ENCODE measurements at regions not wholly inside any gene's neighbourhood (a gene's known extent, or its start where the extent isn't known, plus 50 kb on each side); places are given as distances from the start of the nearest gene placed in this dataset.

DNA sequence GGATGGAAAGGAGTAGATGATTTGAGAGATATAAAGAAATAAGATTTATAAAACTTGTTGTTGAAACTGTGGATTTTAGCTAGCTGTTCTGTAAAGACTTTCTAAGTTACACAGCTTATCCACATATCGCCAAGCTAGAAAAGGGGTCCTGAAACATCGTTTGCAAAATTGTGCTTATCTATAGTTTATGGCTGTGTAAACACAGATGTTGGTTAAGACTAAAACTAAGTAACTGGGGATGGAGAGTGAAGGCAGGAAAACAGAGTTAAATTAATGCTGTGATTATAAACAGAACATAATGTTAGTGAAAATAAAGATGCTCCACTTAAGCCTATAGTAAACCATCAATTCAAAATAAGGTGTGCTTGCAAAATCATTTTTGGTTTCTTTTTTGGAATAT, 311.3 kb upstream of the DDHD1 start:
- no peak overlapping the region for H3K9ac ChIP-seq (ENCODE audit: low read length)
- Mint-ChIP-seq H3K27ac (no peak overlapping the region), H3K27me3 (peaks cover 6% of the 10 kb centered on the region), H3K9me3 (ENCODE audit: insufficient read depth) (no peaks in the 10 kb centered on the region), H3K4me3 (no peak overlapping the region), H3K4me1 (no peaks in the 10 kb centered on the region)
- H3K27me3 ChIP-seq (replicated peaks in 1 of 4; ENCODE audit: control extremely low read depth in 1 of 4, control insufficient read depth in 3 of 4, insufficient read depth in 4 of 4, low read length in 3 of 4): no peaks in the 10 kb centered on the region
- H2AFZ ChIP-seq (ENCODE audit: insufficient read depth, low read depth, low read length, poor library complexity, severe bottlenecking): no peak overlapping the region
- H3K4me3 ChIP-seq (ENCODE audit: control extremely low read depth in 1 of 5, extremely low read depth in 1 of 5, insufficient read depth in 1 of 5, low read depth in 2 of 5, low read length in 4 of 5): no peak overlapping the region
- H3K27ac ChIP-seq (ENCODE audit: low read length in 2 of 2): no peak overlapping the region
- no peaks in the 10 kb centered on the region for H3K9me3 ChIP-seq (ENCODE audit: control extremely low read depth in 1 of 3, control insufficient read depth in 2 of 3, insufficient read depth in 1 of 3, low read length in 2 of 3)
- no peaks in the 10 kb centered on the region for H4K20me1 ChIP-seq (ENCODE audit: control insufficient read depth, insufficient read depth, low read length, poor library complexity, severe bottlenecking)
- ChIA-PET CTCF (no interaction called here), POLR2A (no interaction called here)
- H3K79me2 ChIP-seq (ENCODE audit: control insufficient read depth, insufficient read depth, low read length): no peaks in the 10 kb centered on the region
- DNase-seq: no peak
- H3K4me1 ChIP-seq (ENCODE audit: control insufficient read depth in 2 of 2, insufficient read depth in 2 of 2, low read length in 2 of 2): no peaks in the 10 kb centered on the region
- no CpG with 5 or more reads among the region's 2 CpGs for WGBS (ENCODE audit: insufficient coverage)
- intact Hi-C loops (cut with micrococcal nuclease): no loop called here
- no peak for ATAC-seq (ENCODE audit: low read depth)
- no peaks in the 10 kb centered on the region for H3K36me3 ChIP-seq (replicated peaks in 1 of 2; ENCODE audit: control extremely low read depth in 1 of 2, control insufficient read depth in 1 of 2, extremely low read depth in 1 of 2, insufficient read depth in 2 of 2, low read length in 1 of 2)
- TF ChIP-seq, protein P1, sequence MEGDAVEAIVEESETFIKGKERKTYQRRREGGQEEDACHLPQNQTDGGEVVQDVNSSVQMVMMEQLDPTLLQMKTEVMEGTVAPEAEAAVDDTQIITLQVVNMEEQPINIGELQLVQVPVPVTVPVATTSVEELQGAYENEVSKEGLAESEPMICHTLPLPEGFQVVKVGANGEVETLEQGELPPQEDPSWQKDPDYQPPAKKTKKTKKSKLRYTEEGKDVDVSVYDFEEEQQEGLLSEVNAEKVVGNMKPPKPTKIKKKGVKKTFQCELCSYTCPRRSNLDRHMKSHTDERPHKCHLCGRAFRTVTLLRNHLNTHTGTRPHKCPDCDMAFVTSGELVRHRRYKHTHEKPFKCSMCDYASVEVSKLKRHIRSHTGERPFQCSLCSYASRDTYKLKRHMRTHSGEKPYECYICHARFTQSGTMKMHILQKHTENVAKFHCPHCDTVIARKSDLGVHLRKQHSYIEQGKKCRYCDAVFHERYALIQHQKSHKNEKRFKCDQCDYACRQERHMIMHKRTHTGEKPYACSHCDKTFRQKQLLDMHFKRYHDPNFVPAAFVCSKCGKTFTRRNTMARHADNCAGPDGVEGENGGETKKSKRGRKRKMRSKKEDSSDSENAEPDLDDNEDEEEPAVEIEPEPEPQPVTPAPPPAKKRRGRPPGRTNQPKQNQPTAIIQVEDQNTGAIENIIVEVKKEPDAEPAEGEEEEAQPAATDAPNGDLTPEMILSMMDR (IDR thresholded peaks at IDR 0.05): no peak
- TF ChIP-seq EZH2 (IDR thresholded peaks at IDR 0.05; ENCODE audit: borderline replicate concordance, insufficient read depth, low read depth, low read length, poor library complexity, severe bottlenecking): no peak
- H3K4me2 ChIP-seq (replicated peaks; ENCODE audit: low read depth, low read length, poor library complexity, severe bottlenecking): no peak overlapping the region

DNA sequence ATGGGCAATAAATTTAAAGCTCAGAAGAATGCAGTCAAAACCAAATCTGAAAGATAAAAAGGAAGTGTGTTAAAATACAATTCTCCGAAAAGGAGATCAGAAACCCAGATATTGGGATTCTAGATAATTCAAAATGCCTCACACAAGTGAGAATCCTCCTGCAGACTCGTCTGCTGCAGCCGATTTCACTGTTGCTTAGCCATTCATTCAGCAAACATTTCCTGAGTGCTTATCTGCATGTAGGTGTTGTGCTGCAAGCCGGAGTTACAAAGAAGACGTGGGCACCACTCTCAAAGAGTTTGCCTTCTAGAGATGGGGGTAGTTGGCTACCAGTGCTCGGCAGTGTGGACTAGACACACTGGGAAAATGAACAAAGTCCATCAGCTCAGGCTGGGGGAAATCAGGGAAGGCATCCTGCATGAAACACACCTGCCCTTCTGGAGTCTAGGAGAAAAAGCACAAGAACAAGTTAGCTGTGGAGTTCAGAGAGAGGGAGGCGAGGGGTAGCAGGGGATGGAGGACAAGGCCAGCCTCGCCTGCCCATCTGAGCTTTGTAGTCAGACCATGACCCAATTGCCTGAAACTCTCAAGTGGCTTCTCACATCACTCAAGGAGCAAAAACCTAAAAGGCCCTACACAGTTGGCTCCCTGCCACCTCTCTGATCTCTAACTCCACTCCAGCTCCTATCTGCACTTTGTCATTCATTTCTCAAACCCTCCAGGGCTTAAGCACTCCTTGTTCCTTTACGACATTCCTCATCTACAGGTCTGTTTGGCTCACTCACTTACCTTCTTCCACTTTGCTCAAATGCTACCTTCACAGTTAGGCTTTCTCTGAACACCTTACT, 310.0 kb upstream of the DDHD1 start:
- Histone ChIP-seq H3K79me2 (ENCODE audit: control insufficient read depth, insufficient read depth, low read length) (no peaks in the 10 kb centered on the region), H3K4me2 (replicated peaks; ENCODE audit: low read depth, low read length, poor library complexity, severe bottlenecking) (no peak overlapping the region), H2AFZ (ENCODE audit: insufficient read depth, low read depth, low read length, poor library complexity, severe bottlenecking) (no peak overlapping the region), H3K27ac (ENCODE audit: low read length in 2 of 2) (no peak overlapping the region), H3K4me1 (ENCODE audit: control insufficient read depth in 2 of 2, insufficient read depth in 2 of 2, low read length in 2 of 2) (no peaks in the 10 kb centered on the region), H4K20me1 (ENCODE audit: control insufficient read depth, insufficient read depth, low read length, poor library complexity, severe bottlenecking) (no peaks in the 10 kb centered on the region), H3K27me3 (replicated peaks in 1 of 4; ENCODE audit: control extremely low read depth in 1 of 4, control insufficient read depth in 3 of 4, insufficient read depth in 4 of 4, low read length in 3 of 4) (no peaks in the 10 kb centered on the region), H3K9ac (ENCODE audit: low read length) (no peak overlapping the region), H3K4me3 (ENCODE audit: control extremely low read depth in 1 of 5, extremely low read depth in 1 of 5, insufficient read depth in 1 of 5, low read depth in 2 of 5, low read length in 4 of 5) (no peak overlapping the region), H3K36me3 (replicated peaks in 1 of 2; ENCODE audit: control extremely low read depth in 1 of 2, control insufficient read depth in 1 of 2, extremely low read depth in 1 of 2, insufficient read depth in 2 of 2, low read length in 1 of 2) (no peaks in the 10 kb centered on the region), H3K9me3 (ENCODE audit: control extremely low read depth in 1 of 3, control insufficient read depth in 2 of 3, insufficient read depth in 1 of 3, low read length in 2 of 3) (no peaks in the 10 kb centered on the region)
- ATAC-seq (ENCODE audit: low read depth) (no peak), DNase-seq (no peak)
- TF ChIP-seq, protein P1 (IDR thresholded peaks at IDR 0.05): no peak
- no peak for TF ChIP-seq EZH2 (IDR thresholded peaks at IDR 0.05; ENCODE audit: borderline replicate concordance, insufficient read depth, low read depth, low read length, poor library complexity, severe bottlenecking)
- H3K4me1 Mint-ChIP-seq: no peaks in the 10 kb centered on the region
- CTCF ChIA-PET: no interaction called here
- H3K9me3 Mint-ChIP-seq (ENCODE audit: insufficient read depth): no peaks in the 10 kb centered on the region
- no peak overlapping the region for H3K4me3 Mint-ChIP-seq
- peaks cover 6% of the 10 kb centered on the region for H3K27me3 Mint-ChIP-seq
- intact Hi-C loops (cut with micrococcal nuclease): no loop called here
- peak overlapping the region; percentile 38 for H3K27ac Mint-ChIP-seq
- WGBS (ENCODE audit: insufficient coverage): 82% methylated on average over 7 of the region's 9 CpGs
- POLR2A ChIA-PET: no interaction called here

Measured in B cell (primary cell).